Osteoblast (primary cell): ENCODE measurements at regions not wholly inside any gene's neighbourhood (a gene's known extent, or its start where the extent isn't known, plus 50 kb on each side); places are given as distances from the start of the nearest gene placed in this dataset.

Source experiments
- DNase-seq: peaks from one replicate; pipeline ENCODE4 v3.0.0; 2011; ENCODE audit warnings: low spot score, mixed read lengths; ENCODE audit not compliant: insufficient read length; ENCODE audit errors: missing footprints
- H2AFZ ChIP-seq: 2 replicates; pipeline ENCODE4 v1.6.0; 2011; ENCODE audit warnings: mild to moderate bottlenecking, low read length
- H3K27ac ChIP-seq: 2 replicates; pipeline ENCODE4 v1.5.1; 2011; ENCODE audit warnings: mild to moderate bottlenecking, low read depth, low read length, moderate library complexity
- H3K27me3 ChIP-seq: 2 replicates; pipeline ENCODE4 v1.6.0; 2012; ENCODE audit warnings: mild to moderate bottlenecking, control low read depth, inconsistent platforms, low read length, moderate library complexity; ENCODE audit not compliant: insufficient read depth
- H3K36me3 ChIP-seq: 2 replicates; pipeline ENCODE4 v1.5.1; 2011; ENCODE audit warnings: mild to moderate bottlenecking, low read length, control low read depth, moderate library complexity; ENCODE audit not compliant: insufficient read depth
- H3K4me1 ChIP-seq: 2 replicates; pipeline ENCODE4 v1.5.1; 2011; ENCODE audit warnings: mild to moderate bottlenecking, low read length, control low read depth, moderate library complexity; ENCODE audit not compliant: insufficient read depth
- H3K4me2 ChIP-seq: 2 replicates; pipeline ENCODE4 v1.6.0; 2011; ENCODE audit warnings: mild to moderate bottlenecking, low read length; ENCODE audit not compliant: insufficient read depth
- H3K4me3 ChIP-seq: fragments of 200-600 bp; sonication (generic); 3 replicates; pipeline ENCODE4 v1.5.1; 2012; ENCODE audit warnings: mild to moderate bottlenecking, low read length, inconsistent platforms; ENCODE audit not compliant: insufficient read depth
- H3K79me2 ChIP-seq: 2 replicates; pipeline ENCODE4 v1.6.0; 2012; ENCODE audit warnings: mild to moderate bottlenecking, low read length, control low read depth, inconsistent platforms; ENCODE audit not compliant: insufficient read depth
- H3K9me3 ChIP-seq: 2 replicates; pipeline ENCODE4 v1.5.1; 2011; ENCODE audit warnings: low read depth, low read length, control low read depth
- H4K20me1 ChIP-seq: 2 replicates; pipeline ENCODE4 v1.6.0; 2012; ENCODE audit warnings: mild to moderate bottlenecking, low read length, control low read depth; ENCODE audit not compliant: insufficient read depth
- CTCF ChIP-seq: IDR thresholded peaks from 2 replicates; pipeline ENCODE4 v1.5.1; 2011; ENCODE audit warnings: mild to moderate bottlenecking, low read depth, low read length, moderate library complexity; ENCODE audit errors: extremely low read depth

- H3K4me2 ChIP-seq, result no peak overlapping the region
- no peaks in the 10 kb centered on the region for H3K79me2 ChIP-seq
- H2AFZ ChIP-seq, result no peak overlapping the region
- no peaks in the 10 kb centered on the region for H3K36me3 ChIP-seq
- no peak overlapping the region for H3K4me3 ChIP-seq
- H4K20me1 ChIP-seq, result no peaks in the 10 kb centered on the region
- H3K27ac ChIP-seq, result no peak overlapping the region
- no peaks in the 10 kb centered on the region for H3K9me3 ChIP-seq
- peaks cover 17% of the 10 kb centered on the region for H3K27me3 ChIP-seq
- H3K4me1 ChIP-seq, result peaks cover 7% of the 10 kb centered on the region
- no peak for DNase-seq
- TF ChIP-seq CTCF, result no peak
Observed at GRCh38 chr20:58097943-58098342, 130.5 kb downstream of the ANKRD60 start.

GRCh38 chr20:58097429-58097828 lies 131.0 kb downstream of the ANKRD60 start:
- Histone ChIP-seq H3K27me3 (peaks cover 17% of the 10 kb centered on the region), H2AFZ (no peak overlapping the region), H3K79me2 (no peaks in the 10 kb centered on the region), H4K20me1 (no peaks in the 10 kb centered on the region), H3K4me3 (no peak overlapping the region), H3K27ac (no peak overlapping the region), H3K9me3 (no peaks in the 10 kb centered on the region), H3K4me2 (no peak overlapping the region), H3K36me3 (no peaks in the 10 kb centered on the region), H3K4me1 (peaks cover 2% of the 10 kb centered on the region)
- DNase-seq, result no peak
- TF ChIP-seq CTCF, result no peak

GRCh38 chr20:58096880-58097423 lies 131.5 kb downstream of the ANKRD60 start:
- Histone ChIP-seq H3K36me3 (no peaks in the 10 kb centered on the region), H3K4me3 (no peak overlapping the region), H3K27me3 (peaks cover 18% of the 10 kb centered on the region), H2AFZ (no peak overlapping the region), H3K27ac (no peak overlapping the region), H4K20me1 (no peaks in the 10 kb centered on the region), H3K79me2 (no peaks in the 10 kb centered on the region), H3K9me3 (no peaks in the 10 kb centered on the region), H3K4me1 (no peaks in the 10 kb centered on the region), H3K4me2 (no peak overlapping the region)
- TF ChIP-seq CTCF, result no peak
- no peak for DNase-seq

- H3K27me3 ChIP-seq, result peaks cover 17% of the 10 kb centered on the region
- no peaks in the 10 kb centered on the region for H3K9me3 ChIP-seq
- H3K27ac ChIP-seq, result no peak overlapping the region
- no peak for TF ChIP-seq CTCF
- no peaks in the 10 kb centered on the region for H3K4me1 ChIP-seq
- DNase-seq, result no peak
- H4K20me1 ChIP-seq, result no peaks in the 10 kb centered on the region
- H2AFZ ChIP-seq, result no peak overlapping the region
- H3K36me3 ChIP-seq, result no peaks in the 10 kb centered on the region
- H3K4me3 ChIP-seq, result no peak overlapping the region
- H3K79me2 ChIP-seq, result no peaks in the 10 kb centered on the region
- no peak overlapping the region for H3K4me2 ChIP-seq
Observed at GRCh38 chr20:58094698-58095097, 133.8 kb downstream of the ANKRD60 start.
